Kidney (tissue), 13 donors: ENCODE measurements at regions not wholly inside any gene's neighbourhood (a gene's known extent, or its start where the extent isn't known, plus 50 kb on each side); places are given as distances from the start of the nearest gene placed in this dataset.

Experiments used
- DNase-seq, 5 donors: peaks; one replicate each; pipeline ENCODE4 v3.0.0-alpha.2; 2013 to 2020
- FAIRE-seq: peaks from 2 replicates; lab custom pipeline; 2012; peaks lifted over from hg19 to GRCh38; lab: Jason Lieb, UNC
- H3K27ac ChIP-seq, 2 donors: one replicate each; pipeline ENCODE4 v1.7.0; 2013; ENCODE audit warnings: low read depth in 2 of 2, low read length in 2 of 2, inconsistent platforms in 1 of 2
- H3K27me3 ChIP-seq: one replicate; pipeline ENCODE4 v1.7.1; 2013; ENCODE audit warnings: low read length, inconsistent platforms; ENCODE audit not compliant: control insufficient read depth, insufficient read depth
- H3K36me3 ChIP-seq, 3 donors: one replicate each; pipeline versions ENCODE4 v1.7.0 to v1.7.1; 2013; ENCODE audit warnings: low read length in 3 of 3, control low read depth in 1 of 3, inconsistent platforms in 1 of 3; ENCODE audit not compliant: insufficient read depth in 3 of 3, control insufficient read depth in 2 of 3
- H3K4me1 ChIP-seq, 3 donors: one replicate each; pipeline versions ENCODE4 v1.7.0 to v1.7.1; 2013; ENCODE audit warnings: low read length in 3 of 3, inconsistent platforms in 1 of 3, low read depth in 1 of 3; ENCODE audit not compliant: control insufficient read depth in 2 of 3, insufficient read depth in 2 of 3
- H3K4me3 ChIP-seq, 3 donors: one replicate each; pipeline versions ENCODE4 v1.7.0 to v1.8.1; 2013; ENCODE audit warnings: low read length in 3 of 3, control low read depth in 1 of 3, inconsistent platforms in 1 of 3
- H3K9ac ChIP-seq, 3 donors: one replicate each; pipeline versions ENCODE4 v1.7.0 to v1.7.1; 2013; ENCODE audit warnings: low read length in 3 of 3, control low read depth in 1 of 3, inconsistent platforms in 1 of 3
- H3K9me3 ChIP-seq, 3 donors: one replicate each; pipeline versions ENCODE4 v1.7.0 to v1.7.1; 2013; ENCODE audit warnings: low read length in 3 of 3, control low read depth in 1 of 3, inconsistent platforms in 1 of 3; ENCODE audit not compliant: control insufficient read depth in 2 of 3, insufficient read depth in 1 of 3
- CTCF ChIP-seq: IDR thresholded peaks from 3 replicates; pipeline ENCODE4 v1.5.1; 2012; ENCODE audit warnings: mild to moderate bottlenecking, moderate library complexity, borderline replicate concordance; ENCODE audit not compliant: insufficient read depth; ENCODE audit errors: extremely low read depth
- intact Hi-C: fragments of 100-400 bp; cut with DNase I; formaldehyde crosslinking; loops from one replicate; pipeline ENCODE4 v1.11.1; 2022
- donor health status: control.
- donor health status: control.
- donor health status: control.
- donor health status: control.
- donor health status: control.
- donor health status: DM: yes; HTN: yes; CAD: no.
- donor health status: Normal renal cell carcinoma (clear cell type).

DNA sequence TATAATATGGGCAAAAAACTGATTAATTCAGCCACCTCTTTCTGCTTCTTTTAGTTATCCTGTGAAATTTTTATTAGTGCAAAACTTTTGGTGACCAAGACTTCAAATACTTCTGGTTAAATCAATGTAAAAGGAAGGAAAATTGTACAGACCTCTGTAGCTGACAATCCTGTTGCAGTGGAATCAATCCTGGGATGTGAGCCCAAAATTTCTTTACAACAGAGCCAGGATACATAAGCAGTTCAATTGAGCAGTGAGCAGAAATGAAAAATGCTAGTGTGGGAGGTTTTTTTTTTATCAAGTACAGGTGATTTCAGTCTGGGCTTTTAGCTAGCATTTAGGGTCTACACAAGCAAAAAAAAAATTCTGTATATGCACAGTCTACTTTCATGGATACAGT, 398.0 kb downstream of the OTOL1 start:
- Histone ChIP-seq H3K4me3 (no peak overlapping the region), H3K9me3 (peaks cover 0 to 4% (median 0%) of the 10 kb centered on the region in 3 donors), H3K36me3 (no peaks in the 10 kb centered on the region), H3K9ac (no peak overlapping the region), H3K27ac (no peak overlapping the region), H3K4me1 (no peaks in the 10 kb centered on the region), H3K27me3 (no peaks in the 10 kb centered on the region)
- no peak for FAIRE-seq
- DNase-seq = no peak
- intact Hi-C loops = no loop called here
- TF ChIP-seq CTCF = no peak

- H3K9me3 ChIP-seq = no peaks in the 10 kb centered on the region
- no peak overlapping the region for H3K9ac ChIP-seq
- no peak overlapping the region for H3K4me3 ChIP-seq
- no peak for FAIRE-seq
- intact Hi-C loops = no loop called here
- H3K36me3 ChIP-seq = no peaks in the 10 kb centered on the region
- TF ChIP-seq CTCF = no peak
- H3K4me1 ChIP-seq = no peaks in the 10 kb centered on the region
- no peak overlapping the region for H3K27ac ChIP-seq
- no peaks in the 10 kb centered on the region for H3K27me3 ChIP-seq
- DNase-seq = no peak
Measured at GRCh38 chr3:161905520-161906132, 409.0 kb downstream of the OTOL1 start.

DNA sequence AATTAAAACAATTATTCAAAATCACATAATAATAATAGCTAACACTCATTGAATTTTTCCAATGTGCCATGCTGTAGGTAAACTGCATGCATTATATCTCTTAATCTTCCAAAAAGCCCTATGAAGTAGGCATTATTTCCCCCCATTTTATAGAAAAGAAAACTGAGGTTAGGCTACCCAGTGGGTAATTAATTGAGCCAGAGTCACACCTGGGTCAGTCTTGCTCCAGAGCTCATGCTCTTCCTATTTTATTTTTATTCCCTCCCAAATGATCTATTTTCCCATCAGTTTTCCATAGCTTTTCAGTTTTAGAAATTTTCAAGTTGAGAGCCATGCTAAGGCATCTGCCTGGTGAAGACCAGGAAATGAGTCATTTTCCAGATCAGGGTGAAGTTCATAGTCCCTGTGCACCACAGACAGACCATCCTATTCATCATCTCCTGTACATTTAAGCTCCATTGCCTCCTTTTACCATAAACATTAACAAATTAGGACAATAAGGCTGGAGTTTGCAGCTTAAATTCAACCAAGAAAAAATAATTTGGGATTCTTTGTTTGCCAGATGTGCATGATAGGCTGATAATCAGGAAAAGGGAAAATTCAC, 417.3 kb downstream of the OTOL1 start:
- intact Hi-C loops = no loop called here
- Histone ChIP-seq H3K27me3 (no peaks in the 10 kb centered on the region), H3K4me3 (no peak overlapping the region), H3K27ac (no peak overlapping the region), H3K9ac (no peak overlapping the region), H3K4me1 (no peaks in the 10 kb centered on the region), H3K36me3 (no peaks in the 10 kb centered on the region), H3K9me3 (no peaks in the 10 kb centered on the region)
- FAIRE-seq (no peak), DNase-seq (no peak)
- no peak for TF ChIP-seq CTCF
